GM20431 (cell line): ENCODE measurements at regions not wholly inside any gene's neighbourhood (a gene's known extent, or its start where the extent isn't known, plus 50 kb on each side); places are given as distances from the start of the nearest gene placed in this dataset.

Source experiments
- in situ Hi-C: fragments of 300-500 bp; cut with MseI, MboI; formaldehyde crosslinking; loops from one replicate; pipeline ENCODE4 v1.15.0; 2020; ENCODE audit warnings: low sequenced_read_pairs; ENCODE audit not compliant: unreplicated experiment

DNA sequence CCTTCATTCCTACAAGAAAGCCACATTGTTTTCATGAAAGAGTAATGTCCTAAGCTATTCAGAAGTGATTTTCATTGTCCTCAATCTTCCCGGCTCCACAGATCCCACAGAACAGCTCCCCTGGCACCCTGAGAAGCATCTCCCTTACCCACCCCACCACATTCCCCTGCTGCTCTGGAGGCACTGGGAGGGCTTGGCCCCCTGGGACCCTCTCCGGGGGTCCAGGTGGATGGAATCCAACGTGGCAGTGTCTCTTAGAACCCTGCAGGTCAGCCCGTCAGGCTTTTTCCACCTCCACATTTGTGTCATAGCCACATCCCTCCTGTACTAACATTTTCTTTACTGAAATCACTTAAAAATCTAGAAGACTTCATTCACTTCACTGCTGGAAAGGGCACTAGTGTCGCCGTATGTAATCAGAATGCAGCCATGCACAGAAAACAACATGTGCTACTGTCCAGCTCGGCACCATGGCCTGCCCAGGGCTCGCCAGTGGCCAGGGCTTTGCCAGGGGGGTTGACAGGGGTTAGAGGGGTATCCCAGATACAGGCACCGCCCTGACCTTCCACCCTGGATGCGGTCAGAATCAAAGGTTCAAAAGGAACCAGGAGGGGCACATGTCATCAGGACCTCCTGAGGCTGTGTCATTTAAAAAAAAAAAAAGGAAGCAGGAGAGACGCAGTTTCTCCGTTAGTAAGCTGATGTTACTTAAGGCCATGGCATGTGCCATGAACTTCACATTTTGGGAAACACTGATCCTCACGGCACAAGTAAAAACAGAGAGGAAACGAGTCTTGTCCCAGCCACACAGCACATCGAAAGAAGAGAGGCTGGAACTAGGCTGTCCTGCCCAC lies 106.3 kb downstream of the LSM3 start:
- in situ Hi-C loops = no loop called here

DNA sequence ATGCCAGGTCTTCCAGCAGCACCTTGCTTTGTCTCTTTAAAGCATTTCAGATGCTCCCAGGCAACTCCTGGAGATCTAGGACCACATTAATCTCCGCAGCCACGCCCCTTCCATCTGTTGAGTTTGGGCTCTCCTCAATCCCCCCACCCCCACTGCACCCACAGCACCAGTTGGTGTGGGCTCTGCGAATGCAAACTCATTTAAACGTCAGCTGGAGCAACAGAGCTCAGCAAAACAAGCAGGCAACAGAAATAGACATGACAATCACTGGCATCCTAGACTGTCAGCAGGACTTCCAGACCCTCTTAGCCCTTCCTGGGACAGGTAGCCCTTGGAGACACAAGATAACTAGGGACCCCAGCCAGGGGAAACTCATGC lies 106.9 kb downstream of the LSM3 start:
- in situ Hi-C loops = no loop called here

GRCh38 chr3:14286887-14287500 lies 108.4 kb downstream of the LSM3 start:
- in situ Hi-C loops = no loop called here

DNA sequence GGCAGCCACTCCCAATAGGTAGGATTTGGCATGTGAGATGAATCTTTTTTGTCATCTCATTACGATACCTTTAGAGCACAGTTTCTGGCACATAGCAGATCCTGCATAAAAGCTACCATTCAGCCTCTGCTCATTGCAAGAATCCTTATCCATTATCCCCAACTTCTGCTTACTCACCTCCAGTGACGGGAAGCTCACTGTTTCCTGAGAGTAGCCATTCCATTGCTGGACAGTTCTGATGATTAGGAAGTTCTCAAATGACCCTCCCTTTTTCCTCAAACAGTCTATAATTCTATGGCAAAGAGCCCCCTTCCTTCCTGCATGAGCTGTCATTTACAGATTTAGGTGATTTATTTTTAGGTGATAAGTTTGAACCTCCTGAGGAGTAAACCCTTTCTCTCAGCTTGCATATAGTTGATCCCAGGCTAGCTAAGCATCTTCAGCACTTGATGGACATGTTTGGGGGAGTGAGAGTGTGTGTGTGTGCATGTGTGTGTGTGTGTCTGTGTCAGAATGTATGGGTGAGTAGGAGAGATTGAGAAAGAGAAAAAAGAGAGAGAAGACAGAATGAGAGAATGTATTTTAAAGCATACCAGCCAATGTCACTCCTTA lies 109.7 kb downstream of the LSM3 start:
- in situ Hi-C loops = no loop called here

DNA sequence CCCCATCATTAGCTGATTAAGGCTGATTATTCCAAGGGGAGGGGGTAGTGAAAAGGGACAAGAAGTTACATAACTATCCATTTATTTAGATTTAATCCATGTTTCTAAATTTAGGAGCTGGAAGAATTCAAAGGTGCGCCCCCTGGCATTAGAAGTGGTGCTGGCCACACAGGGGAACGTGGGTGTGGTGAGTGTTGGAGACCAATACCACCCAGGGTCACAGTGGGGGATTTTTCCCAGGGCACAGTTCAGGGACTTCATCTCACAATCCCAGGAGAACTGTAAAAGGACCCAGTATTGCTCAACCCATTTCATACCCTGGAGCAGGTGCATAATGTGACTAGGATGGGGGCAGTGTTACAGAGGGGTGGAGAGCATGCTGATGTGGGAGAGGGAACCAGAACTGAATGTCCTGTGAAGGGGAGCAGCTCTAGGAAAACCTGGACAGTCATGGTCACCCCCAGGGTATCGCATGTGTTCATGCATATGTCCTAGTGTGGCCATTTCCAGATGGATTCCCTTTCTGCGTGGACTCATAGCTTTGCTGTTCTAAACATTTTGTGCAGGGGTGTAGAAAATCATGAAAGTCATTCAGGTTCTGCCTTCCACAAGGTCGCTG lies 110.3 kb downstream of the LSM3 start:
- in situ Hi-C loops = no loop called here

DNA sequence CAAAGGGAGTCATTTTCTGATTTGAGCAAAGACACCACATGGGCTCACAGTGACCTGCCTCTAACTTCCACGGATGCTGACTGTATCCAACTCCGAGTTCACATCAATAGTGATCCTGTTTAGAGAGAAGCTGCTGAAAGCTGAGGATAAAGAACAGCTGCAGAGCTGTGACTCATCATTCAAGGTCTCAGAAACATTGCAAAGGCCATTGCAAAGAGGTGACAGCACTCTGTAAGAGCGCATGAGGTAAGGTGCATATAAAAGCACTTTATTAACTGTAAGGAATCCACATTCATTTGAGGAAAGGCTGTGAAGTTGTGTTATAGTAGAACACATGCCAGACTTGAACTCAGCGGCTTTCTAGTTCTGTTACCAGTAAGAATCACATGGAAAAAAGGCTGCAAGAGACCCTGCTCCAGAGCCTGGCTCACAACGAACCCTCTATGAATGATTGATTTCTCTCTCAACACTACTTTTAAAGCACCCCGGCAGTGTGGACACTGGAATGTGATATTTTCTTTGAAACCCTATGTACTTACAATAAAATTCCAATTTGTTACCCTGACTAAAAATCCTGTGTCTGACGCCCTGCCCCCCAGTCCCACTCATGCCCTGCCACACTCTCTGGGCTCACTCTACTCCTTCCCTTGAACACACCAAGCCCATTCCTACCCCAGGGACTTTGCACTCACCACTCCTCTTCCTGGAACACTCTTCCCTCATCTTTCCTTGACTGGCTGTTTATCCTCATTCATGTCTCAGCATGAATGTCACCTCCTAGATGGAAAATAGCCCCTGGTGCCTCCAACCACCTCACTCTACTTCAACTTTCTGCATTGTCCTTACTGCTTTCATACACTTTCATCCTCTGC lies 111.2 kb downstream of the LSM3 start:
- in situ Hi-C loops = no loop called here

DNA sequence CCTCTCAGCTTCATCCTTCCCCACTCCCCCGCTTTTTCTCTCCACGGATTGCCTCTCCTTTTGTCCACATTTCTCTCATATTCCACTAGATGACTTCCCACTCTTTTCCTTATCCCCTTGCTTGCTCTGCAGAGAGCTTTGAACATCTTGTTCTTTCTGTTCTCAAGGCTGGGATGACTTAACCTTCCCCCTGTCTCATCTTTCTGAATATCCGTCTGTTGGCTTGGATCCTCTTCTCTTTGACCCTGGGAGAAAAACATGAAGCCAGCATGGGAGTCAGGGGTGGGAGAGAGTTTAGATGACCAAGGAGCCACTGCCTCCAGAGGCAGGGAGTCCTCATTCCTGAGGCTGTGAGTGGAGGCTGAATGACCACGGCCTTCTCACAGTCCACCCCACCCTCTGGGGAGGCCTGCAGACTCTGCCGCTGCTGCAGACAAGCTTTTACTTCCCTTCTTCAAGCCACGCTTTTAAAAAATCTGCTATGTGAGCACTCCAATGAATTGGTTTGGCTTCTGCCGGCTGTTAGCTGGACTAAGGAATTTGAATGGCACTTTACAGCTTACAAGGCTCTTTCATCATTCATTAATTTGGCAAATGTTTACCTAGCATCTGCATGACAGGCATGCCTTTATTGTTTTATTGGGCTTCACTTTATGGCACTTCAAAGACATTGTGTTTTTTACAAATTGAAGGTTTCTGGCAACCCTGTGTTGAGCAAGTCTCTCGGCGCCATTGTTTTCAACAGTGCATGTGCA lies 111.6 kb upstream of the SLC6A6 start:
- in situ Hi-C loops = no loop called here

GRCh38 chr3:14295037-14295436 lies 107.4 kb upstream of the SLC6A6 start:
- in situ Hi-C loops = no loop called here

DNA sequence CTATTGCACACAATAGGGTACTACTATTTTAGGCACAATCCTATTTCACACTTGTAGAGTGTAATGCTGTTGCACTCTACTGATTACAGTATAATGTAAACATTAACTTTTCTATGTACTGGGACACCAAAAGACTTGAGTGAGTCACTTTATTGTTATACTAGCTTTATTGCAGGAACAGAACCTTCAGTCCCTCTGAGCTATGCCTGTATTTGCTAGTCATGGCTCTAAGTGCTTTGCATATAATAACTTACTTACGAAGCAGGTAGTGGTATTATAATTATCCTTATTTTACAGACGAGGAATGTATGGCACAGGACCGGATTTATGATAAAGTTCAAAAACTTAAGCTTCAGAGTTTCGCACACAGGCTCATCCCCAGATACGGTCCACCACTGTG lies 106.6 kb upstream of the SLC6A6 start:
- in situ Hi-C loops = no loop called here

- in situ Hi-C loops = no loop called here
Measured at GRCh38 chr3:14297305-14297704, 105.1 kb upstream of the SLC6A6 start.

- in situ Hi-C loops = no loop called here
Measured at GRCh38 chr3:14297784-14298236, 104.6 kb upstream of the SLC6A6 start.

DNA sequence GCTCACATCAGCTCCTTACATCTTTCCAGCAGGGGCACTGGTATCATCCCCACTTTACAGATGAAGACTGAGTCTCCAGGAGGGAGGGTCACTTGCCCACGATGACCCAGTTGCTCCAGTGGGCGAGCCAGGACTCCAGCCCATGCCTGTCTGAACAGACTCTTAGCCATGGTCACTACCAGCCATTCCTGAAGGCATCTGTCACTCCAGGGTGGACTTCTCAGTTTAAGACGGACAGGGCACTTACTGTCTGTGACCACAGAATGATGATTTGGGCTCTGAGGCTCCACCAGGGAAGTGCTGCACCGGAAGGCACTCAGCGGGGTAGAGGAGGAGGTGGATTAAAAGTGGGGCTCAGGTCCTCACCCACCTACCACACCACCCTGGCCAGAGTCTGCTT lies 104.0 kb upstream of the SLC6A6 start:
- in situ Hi-C loops = no loop called here

- in situ Hi-C loops = no loop called here
Measured at GRCh38 chr3:14298991-14299555, 103.3 kb upstream of the SLC6A6 start.

DNA sequence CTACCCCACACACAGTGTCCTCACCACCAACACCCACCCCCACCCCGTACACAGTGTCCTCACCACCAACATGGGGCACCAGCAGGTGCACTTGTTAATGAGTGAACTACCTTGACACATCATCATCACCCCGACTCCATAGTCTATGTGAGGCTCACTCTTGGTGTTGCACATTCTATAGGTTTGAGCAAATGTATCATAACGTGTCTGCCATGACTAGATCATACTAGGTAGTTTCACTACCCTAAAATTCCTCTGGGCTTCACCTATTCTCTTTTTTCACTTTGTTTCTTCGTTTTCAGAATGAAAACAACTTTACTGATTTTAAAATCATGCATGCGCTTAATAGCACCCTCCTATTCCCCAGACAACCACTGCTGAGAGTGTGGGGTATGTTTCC lies 102.6 kb upstream of the SLC6A6 start:
- in situ Hi-C loops = no loop called here

GRCh38 chr3:14300721-14301399 lies 101.5 kb upstream of the SLC6A6 start:
- in situ Hi-C loops = no loop called here

- in situ Hi-C loops = no loop called here
Measured at GRCh38 chr3:14301558-14301957, 100.8 kb upstream of the SLC6A6 start.

DNA sequence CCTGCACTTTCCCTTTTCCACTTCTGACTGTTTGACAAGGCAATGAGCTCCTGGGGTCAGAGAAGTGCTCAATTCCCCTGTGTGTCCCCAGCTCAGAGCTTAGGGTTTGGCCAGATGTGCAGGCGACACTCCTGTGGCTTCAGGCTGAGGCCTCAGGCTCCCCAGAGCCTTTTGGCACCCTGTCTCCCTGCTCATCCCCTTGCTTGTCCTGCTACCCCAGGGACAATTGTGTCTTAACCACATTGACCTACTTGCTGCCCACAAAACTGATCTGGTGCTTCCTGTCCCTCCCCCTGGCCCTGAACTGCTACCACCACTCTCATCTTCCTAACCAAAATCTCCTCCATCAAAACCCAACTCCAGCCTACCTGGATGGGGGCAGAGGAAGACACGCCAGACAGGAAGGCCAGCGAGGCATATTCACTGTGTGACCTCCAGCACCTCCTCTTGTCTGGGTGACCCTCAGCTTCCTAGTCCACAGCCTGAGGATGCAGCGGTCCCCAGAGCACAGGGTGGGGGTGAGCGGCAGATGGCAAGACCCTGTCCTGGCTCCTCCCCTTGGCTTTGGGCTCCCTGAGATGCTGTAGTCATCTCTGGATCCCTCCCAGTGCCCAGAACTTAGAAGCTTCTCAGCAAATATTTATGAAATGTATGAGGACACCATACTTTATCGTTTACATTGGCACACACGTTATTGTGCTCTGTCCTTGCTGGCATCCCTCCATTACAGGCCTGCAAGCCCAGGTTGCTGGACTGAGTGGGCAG lies 98.9 kb upstream of the SLC6A6 start:
- in situ Hi-C loops = no loop called here
